DOHH2 (cell line): ENCODE measurements at regions not wholly inside any gene's neighbourhood (a gene's known extent, or its start where the extent isn't known, plus 50 kb on each side); places are given as distances from the start of the nearest gene placed in this dataset.

ENCODE experiments used
- H3F3A ChIP-seq: fragments of 200-600 bp; sonication (generic), shearing (Covaris generic); 2 replicates; pipeline ENCODE4 v1.6.0; 2016; ENCODE audit warnings: antibody characterized with exemption, mild to moderate bottlenecking; ENCODE audit not compliant: control insufficient read depth, insufficient read depth
- H3K27ac ChIP-seq: fragments of 200-600 bp; sonication (generic); 2 replicates; pipeline ENCODE4 v1.5.1; 2014; ENCODE audit warnings: low read depth, mild to moderate bottlenecking, low read length, moderate library complexity
- H3K27me3 ChIP-seq: fragments of 200-600 bp; sonication (generic); 2 replicates; pipeline ENCODE4 v1.6.1; 2014; ENCODE audit warnings: mild to moderate bottlenecking, low read length, mixed read lengths; ENCODE audit not compliant: control insufficient read depth
- H3K36me3 ChIP-seq: fragments of 200-600 bp; sonication (generic); 2 replicates; pipeline ENCODE4 v1.6.1; 2014; ENCODE audit warnings: mild to moderate bottlenecking, low read length, moderate library complexity, mixed read lengths; ENCODE audit not compliant: control insufficient read depth
- H3K4me1 ChIP-seq: fragments of 200-600 bp; sonication (generic); 2 replicates; pipeline ENCODE4 v1.6.1; 2014; ENCODE audit warnings: mild to moderate bottlenecking, low read length, mixed read lengths; ENCODE audit not compliant: control insufficient read depth
- H3K4me2 ChIP-seq: fragments of 200-600 bp; sonication (generic); 2 replicates; pipeline ENCODE4 v1.6.0; 2014; ENCODE audit warnings: mild to moderate bottlenecking, low read length, moderate library complexity
- H3K4me3 ChIP-seq: fragments of 200-600 bp; sonication (generic); 2 replicates; pipeline ENCODE4 v1.5.1; 2014; ENCODE audit warnings: mild to moderate bottlenecking, low read length, mixed read lengths
- H3K79me2 ChIP-seq: fragments of 200-600 bp; sonication (generic); 2 replicates; pipeline ENCODE4 v1.6.1; 2014; ENCODE audit warnings: mild to moderate bottlenecking, low read length, mixed read lengths; ENCODE audit not compliant: control insufficient read depth
- H3K9me2 ChIP-seq: fragments of 200-600 bp; sonication (generic); replicated peaks from 2 replicates; pipeline ENCODE4 v1.6.1; 2014; ENCODE audit warnings: mild to moderate bottlenecking, low read length, mixed read lengths; ENCODE audit not compliant: control insufficient read depth
- H3K9me3 ChIP-seq: fragments of 200-600 bp; sonication (generic); 2 replicates; pipeline ENCODE4 v1.6.1; 2014; ENCODE audit warnings: antibody characterized with exemption, low read length, mixed read lengths; ENCODE audit not compliant: control insufficient read depth, insufficient read depth
- H4K20me1 ChIP-seq: fragments of 200-600 bp; sonication (generic); 2 replicates; pipeline ENCODE4 v1.6.0; 2014; ENCODE audit warnings: low read depth, mild to moderate bottlenecking, antibody characterized with exemption, low read length, moderate library complexity; ENCODE audit not compliant: control insufficient read depth, insufficient read depth
- CTCF ChIP-seq: fragments of 200-600 bp; sonication (generic); IDR thresholded peaks from one replicate; pipeline ENCODE4 v1.5.1; 2014; ENCODE audit warnings: antibody characterized with exemption, mild to moderate bottlenecking, low read depth, low read length; ENCODE audit not compliant: poor library complexity, severe bottlenecking
- EZH2phosphoT487 ChIP-seq: fragments of 200-600 bp; sonication (generic); IDR thresholded peaks from 2 replicates; pipeline ENCODE4 v1.6.1; 2017; ENCODE audit warnings: borderline replicate concordance, mild to moderate bottlenecking, antibody characterized with exemption, low read length, moderate library complexity, mixed read lengths

GRCh38 chr10:109454691-109455090, 468.6 kb downstream of the XPNPEP1 start:
- Histone ChIP-seq H3K4me3 (no peak overlapping the region), H3K9me2 (no peaks in the 10 kb centered on the region), H3K27me3 (no peaks in the 10 kb centered on the region), H3F3A (no peaks in the 10 kb centered on the region), H3K9me3 (no peaks in the 10 kb centered on the region), H3K4me2 (no peak overlapping the region), H3K27ac (no peak overlapping the region), H3K36me3 (no peaks in the 10 kb centered on the region), H3K79me2 (no peaks in the 10 kb centered on the region), H4K20me1 (no peaks in the 10 kb centered on the region), H3K4me1 (no peaks in the 10 kb centered on the region)
- TF ChIP-seq EZH2phosphoT487 (no peak), CTCF (no peak)

DNA sequence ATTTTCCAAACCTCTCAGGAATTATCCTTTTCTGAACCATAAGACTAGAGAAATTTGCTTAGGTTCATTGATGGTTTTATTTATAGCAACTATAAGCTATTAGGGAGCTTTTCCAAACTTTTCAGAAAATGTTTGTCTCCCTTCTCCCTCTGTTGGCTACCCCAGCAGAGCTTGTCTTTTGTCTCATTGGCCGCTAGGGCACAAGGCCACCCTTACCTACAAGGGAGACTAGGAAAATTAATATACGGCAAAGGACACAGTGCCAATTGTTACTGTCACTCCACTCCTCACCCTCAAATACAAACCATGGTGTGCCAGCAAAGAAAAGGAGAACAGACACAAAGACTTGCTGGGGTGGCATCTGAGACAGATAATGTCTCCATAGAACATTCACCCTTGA, 471.4 kb downstream of the XPNPEP1 start:
- no peaks in the 10 kb centered on the region for H4K20me1 ChIP-seq
- no peaks in the 10 kb centered on the region for H3F3A ChIP-seq
- no peak overlapping the region for H3K4me3 ChIP-seq
- TF ChIP-seq CTCF (no peak), EZH2phosphoT487 (no peak)
- H3K9me2 ChIP-seq, result no peaks in the 10 kb centered on the region
- no peaks in the 10 kb centered on the region for H3K36me3 ChIP-seq
- no peaks in the 10 kb centered on the region for H3K79me2 ChIP-seq
- no peak overlapping the region for H3K27ac ChIP-seq
- H3K9me3 ChIP-seq, result no peaks in the 10 kb centered on the region
- H3K27me3 ChIP-seq, result no peaks in the 10 kb centered on the region
- H3K4me2 ChIP-seq, result no peak overlapping the region
- no peaks in the 10 kb centered on the region for H3K4me1 ChIP-seq

GRCh38 chr10:109450702-109451101, 472.6 kb downstream of the XPNPEP1 start:
- TF ChIP-seq CTCF (no peak), EZH2phosphoT487 (no peak)
- Histone ChIP-seq H3K9me3 (no peaks in the 10 kb centered on the region), H3K9me2 (no peaks in the 10 kb centered on the region), H3K27ac (no peak overlapping the region), H3F3A (no peaks in the 10 kb centered on the region), H4K20me1 (no peaks in the 10 kb centered on the region), H3K27me3 (no peaks in the 10 kb centered on the region), H3K36me3 (no peaks in the 10 kb centered on the region), H3K79me2 (no peaks in the 10 kb centered on the region), H3K4me1 (no peaks in the 10 kb centered on the region), H3K4me3 (no peak overlapping the region), H3K4me2 (no peak overlapping the region)

DNA sequence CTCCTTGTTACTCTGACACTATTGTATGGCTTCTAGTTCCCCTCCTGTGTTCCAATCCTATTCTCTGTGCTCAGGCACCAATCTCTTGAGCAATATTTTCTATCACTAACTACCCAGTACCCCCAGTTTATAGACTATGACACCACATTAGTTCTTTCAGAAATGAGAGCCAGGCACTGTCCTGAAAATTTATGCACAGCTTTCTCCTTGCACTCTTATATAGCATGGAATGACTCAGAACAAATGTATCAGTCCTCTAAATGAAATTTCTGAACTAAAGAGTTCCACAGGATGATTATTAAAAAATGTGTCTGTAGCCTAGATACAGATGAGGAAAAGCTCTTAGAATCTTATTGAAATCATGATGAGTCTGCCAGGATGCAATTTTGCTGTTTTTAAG, 489.9 kb downstream of the XPNPEP1 start:
- no peaks in the 10 kb centered on the region for H3K4me1 ChIP-seq
- no peak overlapping the region for H3K4me3 ChIP-seq
- no peak for TF ChIP-seq CTCF
- TF ChIP-seq EZH2phosphoT487, result no peak
- H3F3A ChIP-seq, result no peaks in the 10 kb centered on the region
- H4K20me1 ChIP-seq, result no peaks in the 10 kb centered on the region
- no peaks in the 10 kb centered on the region for H3K9me3 ChIP-seq
- no peaks in the 10 kb centered on the region for H3K27me3 ChIP-seq
- no peaks in the 10 kb centered on the region for H3K36me3 ChIP-seq
- no peaks in the 10 kb centered on the region for H3K9me2 ChIP-seq
- H3K27ac ChIP-seq, result no peak overlapping the region
- H3K4me2 ChIP-seq, result no peak overlapping the region
- H3K79me2 ChIP-seq, result no peaks in the 10 kb centered on the region
